G401.6 (cell line): ENCODE measurements at regions not wholly inside any gene's neighbourhood (a gene's known extent, or its start where the extent isn't known, plus 50 kb on each side); places are given as distances from the start of the nearest gene placed in this dataset.
"Not testable (repeated sequence)": the region's sequence is repeated elsewhere in the genome, so short reads cannot be mapped to it uniquely, and the experiment has no call there.

Experiments used
- FAIRE-seq: peaks from 2 replicates; lab custom pipeline; 2012; peaks lifted over from hg19 to GRCh38; lab: Jason Lieb, UNC

- no peak for FAIRE-seq
Measured at GRCh38 chr12:25382311-25383106, 131.8 kb upstream of the KRAS start.

GRCh38 chr12:25377469-25378177 is 126.9 kb upstream of the KRAS start:
- FAIRE-seq = no peak

GRCh38 chr12:25376985-25377384 is 126.3 kb upstream of the KRAS start:
- no peak for FAIRE-seq

GRCh38 chr12:25376407-25376806 is 125.7 kb upstream of the KRAS start:
- no peak for FAIRE-seq

GRCh38 chr12:25372969-25373817 is 122.5 kb upstream of the KRAS start:
- FAIRE-seq = no peak

- FAIRE-seq = no peak
Measured at GRCh38 chr12:25372002-25372401, 121.3 kb upstream of the KRAS start.

GRCh38 chr12:25368557-25368956 is 117.8 kb upstream of the KRAS start:
- no peak for FAIRE-seq

- no peak for FAIRE-seq
Measured at GRCh38 chr12:25366122-25366521, 115.4 kb upstream of the KRAS start.

GRCh38 chr12:25365340-25365730 is 114.6 kb upstream of the KRAS start:
- no peak for FAIRE-seq

- no peak for FAIRE-seq
Measured at GRCh38 chr12:25364529-25365339, 114.0 kb upstream of the KRAS start.

- no peak for FAIRE-seq
Measured at GRCh38 chr12:25362646-25363045, 111.9 kb upstream of the KRAS start.

GRCh38 chr12:25361511-25361910 is 110.8 kb upstream of the KRAS start:
- FAIRE-seq = no peak

- no peak for FAIRE-seq
Measured at GRCh38 chr12:25357595-25357994, 106.9 kb upstream of the KRAS start.

- not testable (repeated sequence) for FAIRE-seq
Measured at GRCh38 chr12:25352942-25353341, 102.2 kb upstream of the KRAS start.

GRCh38 chr12:25352083-25352918 is 101.6 kb upstream of the KRAS start:
- FAIRE-seq = no peak

GRCh38 chr12:25348593-25348895 is 97.8 kb upstream of the KRAS start:
- FAIRE-seq = no peak

- FAIRE-seq = no peak
Measured at GRCh38 chr12:25347716-25348592, 97.2 kb upstream of the KRAS start.

- not testable (repeated sequence) for FAIRE-seq
Measured at GRCh38 chr12:25341877-25342276, 91.1 kb upstream of the KRAS start.

- FAIRE-seq = no peak
Measured at GRCh38 chr12:25337916-25338315, 87.2 kb upstream of the KRAS start.

GRCh38 chr12:25332143-25332542 is 81.4 kb upstream of the KRAS start:
- no peak for FAIRE-seq
